GM18505 (cell line): ENCODE measurements at regions not wholly inside any gene's neighbourhood (a gene's known extent, or its start where the extent isn't known, plus 50 kb on each side); places are given as distances from the start of the nearest gene placed in this dataset.

Source experiments
- ATAC-seq: cut with Tn5 transposase; IDR thresholded peaks from one replicate; pipeline ENCODE4 v1.9.1; 2021; ENCODE audit not compliant: unreplicated experiment
- POLR2A ChIP-seq: IDR thresholded peaks from 4 replicates; pipeline ENCODE4 v1.6.1; 2011; ENCODE audit warnings: borderline replicate concordance; ENCODE audit not compliant: insufficient read depth, insufficient read length; ENCODE audit errors: extremely low read depth

GRCh38 chr14:105845725-105846309 lies 319.4 kb downstream of the TMEM121 start:
- ATAC-seq, result no peak
- no peak for TF ChIP-seq POLR2A

- ATAC-seq, result no peak
- TF ChIP-seq POLR2A, result no peak
These were observed 319.9 kb downstream of the TMEM121 start for GRCh38 chr14:105846312-105846711.

GRCh38 chr14:105847400-105847799 lies 321.0 kb downstream of the TMEM121 start:
- no peak for TF ChIP-seq POLR2A
- no peak for ATAC-seq

- ATAC-seq, result no peak
- TF ChIP-seq POLR2A, result no peak
These were observed 322.2 kb downstream of the TMEM121 start for GRCh38 chr14:105848570-105848969.

- ATAC-seq, result no peak
- TF ChIP-seq POLR2A, result no peak
These were observed 323.7 kb downstream of the TMEM121 start for GRCh38 chr14:105849933-105850626.

- no peak for TF ChIP-seq POLR2A
- ATAC-seq, result no peak
These were observed 324.6 kb downstream of the TMEM121 start for GRCh38 chr14:105850853-105851581.

- TF ChIP-seq POLR2A, result no peak
- no peak for ATAC-seq
These were observed 325.5 kb downstream of the TMEM121 start for GRCh38 chr14:105851716-105852377.

GRCh38 chr14:105852378-105853088 lies 326.1 kb downstream of the TMEM121 start:
- no peak for ATAC-seq
- TF ChIP-seq POLR2A, result no peak

- TF ChIP-seq POLR2A, result peak; percentile 32
- ATAC-seq, result no peak
These were observed 326.9 kb downstream of the TMEM121 start for GRCh38 chr14:105853089-105853906.

GRCh38 chr14:105853907-105854599 lies 327.7 kb downstream of the TMEM121 start:
- no peak for ATAC-seq
- no peak for TF ChIP-seq POLR2A

GRCh38 chr14:105854600-105855245 lies 328.3 kb downstream of the TMEM121 start:
- TF ChIP-seq POLR2A, result no peak
- ATAC-seq, result no peak
